Neural cell (in vitro differentiated cells): ENCODE measurements at regions not wholly inside any gene's neighbourhood (a gene's known extent, or its start where the extent isn't known, plus 50 kb on each side); places are given as distances from the start of the nearest gene placed in this dataset.

ENCODE experiments used
- H2AFZ ChIP-seq: fragments of 200-600, 300-800 bp; sonication (generic), shearing (Covaris generic); 2 replicates; pipeline ENCODE4 v1.6.0; 2014; ENCODE audit warnings: low read depth, mild to moderate bottlenecking, antibody characterized with exemption, low read length, moderate library complexity
- H3F3A ChIP-seq: fragments of 200-600 bp; shearing (Covaris generic); 2 replicates; pipeline ENCODE4 v1.6.1; 2016; ENCODE audit warnings: mild to moderate bottlenecking, moderate library complexity, mixed read lengths, antibody characterized with exemption, low read length; ENCODE audit not compliant: insufficient read depth, poor library complexity, severe bottlenecking
- H3K27ac ChIP-seq: fragments of 200-600, 300-800 bp; sonication (generic), shearing (Covaris generic); 2 replicates; pipeline ENCODE4 v1.5.1; 2014; ENCODE audit warnings: mild to moderate bottlenecking, low read length, moderate library complexity
- H3K27me3 ChIP-seq: fragments of 300-800, 200-600 bp; sonication (generic), shearing (Covaris generic); 2 replicates; pipeline ENCODE4 v1.6.0; 2014; ENCODE audit warnings: mild to moderate bottlenecking, low read depth, low read length, moderate library complexity; ENCODE audit not compliant: insufficient read depth
- H3K36me3 ChIP-seq: fragments of 300-800, 200-600 bp; sonication (generic), shearing (Covaris generic); 2 replicates; pipeline ENCODE4 v1.5.1; 2014; ENCODE audit warnings: mild to moderate bottlenecking, antibody characterized with exemption, low read length, moderate library complexity; ENCODE audit not compliant: insufficient read depth
- H3K4me2 ChIP-seq: fragments of 300-800, 200-600 bp; sonication (generic), shearing (Covaris generic); 2 replicates; pipeline ENCODE4 v1.6.0; 2014; ENCODE audit warnings: mild to moderate bottlenecking, low read length
- H3K4me3 ChIP-seq: fragments of 300-800, 200-600 bp; sonication (generic), shearing (Covaris generic); 2 replicates; pipeline ENCODE4 v1.5.1; 2014; ENCODE audit warnings: mild to moderate bottlenecking, low read length, moderate library complexity
- H3K79me2 ChIP-seq: fragments of 200-600 bp; shearing (Covaris generic); replicated peaks from 2 replicates; pipeline ENCODE4 v1.6.0; 2014; ENCODE audit warnings: mild to moderate bottlenecking, low read length, moderate library complexity; ENCODE audit not compliant: insufficient read depth
- H3K9ac ChIP-seq: fragments of 300-800, 200-600 bp; sonication (generic), shearing (Covaris generic); 2 replicates; pipeline ENCODE4 v1.6.1; 2016; ENCODE audit warnings: mild to moderate bottlenecking, low read length, mixed read lengths
- H3K9me2 ChIP-seq: fragments of 200-600 bp; shearing (Covaris generic); 2 replicates; pipeline ENCODE4 v1.6.1; 2016; ENCODE audit warnings: mild to moderate bottlenecking, low read length, mixed read lengths; ENCODE audit not compliant: insufficient read depth
- H3K9me3 ChIP-seq: fragments of 200-600, 300-800 bp; sonication (generic), shearing (Covaris generic); 2 replicates; pipeline ENCODE4 v1.6.1; 2016; ENCODE audit warnings: mild to moderate bottlenecking, mixed run types, low read length, moderate library complexity, mixed read lengths
- H4K20me1 ChIP-seq: fragments of 200-600 bp; shearing (Covaris generic); 2 replicates; pipeline ENCODE4 v1.6.1; 2016; ENCODE audit warnings: mild to moderate bottlenecking, mixed run types; ENCODE audit not compliant: insufficient read depth
- CTCF ChIP-seq: fragments of 450-650 bp; IDR thresholded peaks from 2 replicates; pipeline ENCODE4 v1.5.1; 2014; ENCODE audit warnings: antibody characterized with exemption, mild to moderate bottlenecking, moderate library complexity; ENCODE audit not compliant: poor library complexity, severe bottlenecking
- EP300 ChIP-seq: fragments of 450-650 bp; conservative IDR thresholded peaks from 2 replicates; pipeline ENCODE4 v1.6.1; 2014; ENCODE audit warnings: antibody characterized with exemption, mild to moderate bottlenecking, moderate library complexity; ENCODE audit not compliant: poor library complexity, severe bottlenecking
- EZH2 ChIP-seq: fragments of 200-600, 300-800 bp; shearing (Covaris generic), sonication (generic); IDR thresholded peaks from 2 replicates; pipeline ENCODE4 v1.6.1; 2014; ENCODE audit warnings: antibody characterized with exemption, low read length, borderline replicate concordance, mild to moderate bottlenecking; ENCODE audit not compliant: insufficient read depth, poor library complexity, severe bottlenecking
- MXI1 ChIP-seq: fragments of 450-650 bp; conservative IDR thresholded peaks from 2 replicates; pipeline ENCODE4 v1.6.1; 2014; ENCODE audit warnings: antibody characterized with exemption, mild to moderate bottlenecking; ENCODE audit not compliant: poor library complexity, severe bottlenecking
- POLR2AphosphoS5 ChIP-seq: IDR thresholded peaks from 2 replicates; pipeline ENCODE4 v1.6.1; 2012
- RAD21 ChIP-seq: fragments of 450-650 bp; conservative IDR thresholded peaks from 2 replicates; pipeline ENCODE4 v1.6.1; 2014; ENCODE audit warnings: antibody characterized with exemption, mild to moderate bottlenecking, moderate library complexity
- REST ChIP-seq: IDR thresholded peaks from 2 replicates; pipeline ENCODE4 v1.6.1; 2012; ENCODE audit warnings: borderline replicate concordance
- SMC3 ChIP-seq: fragments of 450-650 bp; conservative IDR thresholded peaks from 2 replicates; pipeline ENCODE4 v1.6.1; 2014; ENCODE audit warnings: antibody characterized with exemption, mild to moderate bottlenecking, moderate library complexity; ENCODE audit not compliant: poor library complexity
- TAF1 ChIP-seq: IDR thresholded peaks from 2 replicates; pipeline ENCODE4 v1.6.1; 2012; ENCODE audit warnings: low read depth

- no peaks in the 10 kb centered on the region for H3K27me3 ChIP-seq
- no peak overlapping the region for H3K27ac ChIP-seq
- no peaks in the 10 kb centered on the region for H3K9me2 ChIP-seq
- H4K20me1 ChIP-seq, result no peaks in the 10 kb centered on the region
- no peaks in the 10 kb centered on the region for H3K79me2 ChIP-seq
- H3K9ac ChIP-seq, result no peak overlapping the region
- no peaks in the 10 kb centered on the region for H3K36me3 ChIP-seq
- no peaks in the 10 kb centered on the region for H3F3A ChIP-seq
- H2AFZ ChIP-seq, result no peak overlapping the region
- TF ChIP-seq EP300 (no peak), POLR2AphosphoS5 (no peak), SMC3 (no peak), CTCF (no peak), EZH2 (no peak), TAF1 (no peak), RAD21 (no peak)
- H3K9me3 ChIP-seq, result no peaks in the 10 kb centered on the region
- H3K4me3 ChIP-seq, result no peak overlapping the region
- no peak overlapping the region for H3K4me2 ChIP-seq
These were observed 226.8 kb upstream of the IGFBP3 start for GRCh38 chr7:46147871-46148270.

GRCh38 chr7:46146454-46147255 is 225.6 kb upstream of the IGFBP3 start:
- H4K20me1 ChIP-seq, result no peaks in the 10 kb centered on the region
- H2AFZ ChIP-seq, result no peak overlapping the region
- no peaks in the 10 kb centered on the region for H3K79me2 ChIP-seq
- no peaks in the 10 kb centered on the region for H3F3A ChIP-seq
- no peak overlapping the region for H3K4me2 ChIP-seq
- no peaks in the 10 kb centered on the region for H3K36me3 ChIP-seq
- no peaks in the 10 kb centered on the region for H3K9me3 ChIP-seq
- H3K27ac ChIP-seq, result no peak overlapping the region
- no peak overlapping the region for H3K9ac ChIP-seq
- H3K9me2 ChIP-seq, result no peaks in the 10 kb centered on the region
- no peak overlapping the region for H3K4me3 ChIP-seq
- TF ChIP-seq POLR2AphosphoS5 (no peak), EP300 (no peak), TAF1 (no peak), RAD21 (no peak), EZH2 (no peak), CTCF (no peak), SMC3 (no peak), REST (no peak), MXI1 (no peak)
- no peaks in the 10 kb centered on the region for H3K27me3 ChIP-seq
